ENCODE measurements at regions not wholly inside any gene's neighbourhood (a gene's known extent, or its start where the extent isn't known, plus 50 kb on each side); places are given as distances from the start of the nearest gene placed in this dataset.

- intact Hi-C loops (cut with micrococcal nuclease) = no loop called here
- no peak for DNase-seq
- Mint-ChIP-seq H3K9me3 (peaks cover 4 to 24% (median 9%) of the 10 kb centered on the region in 7 donors), H3K27me3 (ENCODE audit: low read depth in 3 of 3) (peaks cover 0 to 3% (median 0%) of the 10 kb centered on the region in 3 donors), H3K27ac (no peak overlapping the region), H3K36me3 (no peaks in the 10 kb centered on the region), H3K4me3 (no peak overlapping the region), H3K4me1 (no peaks in the 10 kb centered on the region)
- no peaks in the 10 kb centered on the region for H3K27me3 ChIP-seq (ENCODE audit: control insufficient read depth in 2 of 2, insufficient read depth in 2 of 2, low read length in 2 of 2)
- no peak overlapping the region for H3K4me3 ChIP-seq (replicated peaks in 1 of 3; ENCODE audit: low read depth in 2 of 3, low read length in 3 of 3)
- no peak for TF ChIP-seq CTCF (IDR thresholded peaks at IDR 0.05)
- no peaks in the 10 kb centered on the region for H3K36me3 ChIP-seq (replicated peaks in 1 of 2; ENCODE audit: control insufficient read depth in 1 of 2, insufficient read depth in 2 of 2, low read length in 2 of 2)
- WGBS (ENCODE audit: insufficient coverage) = 86% methylated on average over 3 of the region's 5 CpGs
- no peaks in the 10 kb centered on the region for H3K4me1 ChIP-seq (ENCODE audit: control insufficient read depth in 1 of 2, insufficient read depth in 2 of 2, low read length in 2 of 2)
- H3K79me2 ChIP-seq (ENCODE audit: insufficient read depth, low read length) = no peaks in the 10 kb centered on the region
- H2AFZ ChIP-seq (ENCODE audit: insufficient read depth, low read depth, low read length, poor library complexity, severe bottlenecking) = no peak overlapping the region
- no peak overlapping the region for H3K9ac ChIP-seq (ENCODE audit: insufficient read depth, low read length, poor library complexity, severe bottlenecking)
- H3K9me3 ChIP-seq (replicated peaks in 1 of 2; ENCODE audit: control insufficient read depth in 1 of 2, insufficient read depth in 1 of 2, low read length in 2 of 2) = peaks cover 8 to 16% of the 10 kb centered on the region in 2 donors
- no peak overlapping the region for H3K4me2 ChIP-seq (replicated peaks; ENCODE audit: extremely low read depth, low read length, poor library complexity, severe bottlenecking)
- no peaks in the 10 kb centered on the region for H4K20me1 ChIP-seq (ENCODE audit: insufficient read depth, low read length)
- H3K27ac ChIP-seq (ENCODE audit: low read depth in 1 of 2, low read length in 2 of 2) = no peak overlapping the region
Measured at GRCh38 chr9:82302968-82303655, 314.5 kb downstream of the SPATA31D1 start.

GRCh38 chr9:82308836-82309235, 320.3 kb downstream of the SPATA31D1 start:
- H3K4me1 ChIP-seq (ENCODE audit: control insufficient read depth in 1 of 2, insufficient read depth in 2 of 2, low read length in 2 of 2) = no peaks in the 10 kb centered on the region
- no peak overlapping the region for H3K4me2 ChIP-seq (replicated peaks; ENCODE audit: extremely low read depth, low read length, poor library complexity, severe bottlenecking)
- H3K4me1 Mint-ChIP-seq = no peaks in the 10 kb centered on the region
- no CpG with 5 or more reads among the region's 3 CpGs for WGBS (ENCODE audit: insufficient coverage)
- H3K27me3 Mint-ChIP-seq (ENCODE audit: low read depth in 3 of 3) = peaks cover 0 to 2% (median 0%) of the 10 kb centered on the region in 3 donors
- H3K36me3 ChIP-seq (replicated peaks in 1 of 2; ENCODE audit: control insufficient read depth in 1 of 2, insufficient read depth in 2 of 2, low read length in 2 of 2) = no peaks in the 10 kb centered on the region
- H3K27me3 ChIP-seq (ENCODE audit: control insufficient read depth in 2 of 2, insufficient read depth in 2 of 2, low read length in 2 of 2) = no peaks in the 10 kb centered on the region
- no peak overlapping the region for H3K9ac ChIP-seq (ENCODE audit: insufficient read depth, low read length, poor library complexity, severe bottlenecking)
- H3K9me3 Mint-ChIP-seq = peaks cover 0 to 13% (median 6%) of the 10 kb centered on the region in 7 donors
- H3K4me3 ChIP-seq (replicated peaks in 1 of 3; ENCODE audit: low read depth in 2 of 3, low read length in 3 of 3) = no peak overlapping the region
- no peak for DNase-seq
- no peaks in the 10 kb centered on the region for H3K36me3 Mint-ChIP-seq
- H3K4me3 Mint-ChIP-seq = no peak overlapping the region
- peaks cover 0 to 6% of the 10 kb centered on the region in 2 donors for H3K9me3 ChIP-seq (replicated peaks in 1 of 2; ENCODE audit: control insufficient read depth in 1 of 2, insufficient read depth in 1 of 2, low read length in 2 of 2)
- H4K20me1 ChIP-seq (ENCODE audit: insufficient read depth, low read length) = no peaks in the 10 kb centered on the region
- intact Hi-C loops (cut with micrococcal nuclease) = no loop called here
- H3K27ac Mint-ChIP-seq = no peak overlapping the region
- no peak for TF ChIP-seq CTCF (IDR thresholded peaks at IDR 0.05)
- no peak overlapping the region for H3K27ac ChIP-seq (ENCODE audit: low read depth in 1 of 2, low read length in 2 of 2)
- H2AFZ ChIP-seq (ENCODE audit: insufficient read depth, low read depth, low read length, poor library complexity, severe bottlenecking) = no peak overlapping the region
- no peaks in the 10 kb centered on the region for H3K79me2 ChIP-seq (ENCODE audit: insufficient read depth, low read length)

Measured in CD14-positive monocyte (primary cell).